Esophagus muscularis mucosa (tissue), 4 donors: ENCODE measurements at regions not wholly inside any gene's neighbourhood (a gene's known extent, or its start where the extent isn't known, plus 50 kb on each side); places are given as distances from the start of the nearest gene placed in this dataset.

Experiments
- DNase-seq: peaks from one replicate; pipeline ENCODE4 v3.0.0-alpha.2; 2017; ENCODE audit errors: extremely low spot score
- H3K27ac ChIP-seq, 4 donors: fragments of 200-600 bp; sonication (generic); replicated peaks in 1 of 4; 1 replicate in 3 of 4; 2 replicates in 1 of 4; pipeline ENCODE4 v1.5.1; 2016 to 2019; ENCODE audit warnings: mild to moderate bottlenecking in 1 of 4
- H3K27me3 ChIP-seq, 4 donors: fragments of 200-600 bp; sonication (generic); one replicate each; pipeline versions ENCODE4 v1.5.1 to v1.6.0; 2016 to 2019
- H3K36me3 ChIP-seq, 4 donors: fragments of 200-600 bp; sonication (generic); one replicate each; pipeline ENCODE4 v1.5.1; 2016 to 2019
- H3K4me1 ChIP-seq, 4 donors: fragments of 200-600 bp; sonication (generic); one replicate each; pipeline ENCODE4 v1.5.1; 2016 to 2019
- H3K4me3 ChIP-seq, 4 donors: fragments of 200-600 bp; sonication (generic); 1 replicate in 2 of 4; 2 replicates in 2 of 4; pipeline ENCODE4 v1.5.1; 2016 to 2019; ENCODE audit warnings: mild to moderate bottlenecking in 4 of 4, moderate library complexity in 1 of 4
- H3K9me3 ChIP-seq, 4 donors: fragments of 200-600 bp; sonication (generic); 1 replicate in 3 of 4; 2 replicates in 1 of 4; pipeline ENCODE4 v1.5.1; 2016 to 2019
- CTCF ChIP-seq, 3 experiments: fragments of 200-600 bp in 2 of 3; fragments of 450-650 bp in 1 of 3; sonication (generic) in 2 of 3; IDR thresholded peaks; one replicate each; pipeline ENCODE4 v1.5.1; 2017 to 2019; ENCODE audit warnings: antibody characterized with exemption in 3 of 3, mild to moderate bottlenecking in 2 of 3, moderate library complexity in 1 of 3
- EP300 ChIP-seq: sonication (generic); formaldehyde crosslinking; IDR thresholded peaks from one replicate; pipeline ENCODE4 v1.6.1; 2017; ENCODE audit warnings: antibody characterized with exemption
- POLR2A ChIP-seq: fragments of 450-650 bp; IDR thresholded peaks from one replicate; pipeline ENCODE4 v1.6.1; 2017; ENCODE audit warnings: antibody characterized with exemption, moderate library complexity, mild to moderate bottlenecking, low read depth
- POLR2AphosphoS5 ChIP-seq, 2 donors: sonication (generic); formaldehyde crosslinking; IDR thresholded peaks; one replicate each; pipeline ENCODE4 v1.6.1; 2017; ENCODE audit warnings: antibody characterized with exemption in 2 of 2
- WGBS: methylation state at CpG from one replicate; pipeline ENCODE4 v1.1.5; 2018; 5-methylcytosine and 5-hydroxymethylcytosine counted together
- intact Hi-C: fragments of 100-400 bp; cut with DNase I; formaldehyde crosslinking; loops from one replicate; pipeline ENCODE4 v1.15.1; 2023

GRCh38 chr17:69921046-69921445 lies 154.0 kb upstream of the KCNJ16 start:
- WGBS: 83% methylated on average over 1 of the region's 1 CpG
- no peak for TF ChIP-seq POLR2AphosphoS5 (IDR thresholded peaks at IDR 0.05)
- TF ChIP-seq EP300: no peak
- TF ChIP-seq POLR2A: no peak
- no peak for TF ChIP-seq CTCF (IDR thresholded peaks at IDR 0.05)

GRCh38 chr17:69928611-69929010 lies 146.4 kb upstream of the KCNJ16 start:
- Histone ChIP-seq H3K27ac (no peak overlapping the region), H3K36me3 (no peaks in the 10 kb centered on the region), H3K27me3 (no peaks in the 10 kb centered on the region), H3K4me1 (no peaks in the 10 kb centered on the region), H3K4me3 (no peak overlapping the region), H3K9me3 (no peaks in the 10 kb centered on the region)
- TF ChIP-seq EP300: no peak
- TF ChIP-seq POLR2AphosphoS5 (IDR thresholded peaks at IDR 0.05): no peak
- no peak for TF ChIP-seq POLR2A
- TF ChIP-seq CTCF (IDR thresholded peaks at IDR 0.05): no peak
- WGBS: 78% methylated on average over 4 of the region's 4 CpGs
- DNase-seq: no peak
- intact Hi-C loops: no loop called here

More at GRCh38 chr17:69921046-69921445, 154.0 kb upstream of the KCNJ16 start:
- H3K9me3 ChIP-seq: no peaks in the 10 kb centered on the region
- intact Hi-C loops: no loop called here
- no peaks in the 10 kb centered on the region for H3K27me3 ChIP-seq
- H3K4me1 ChIP-seq: no peaks in the 10 kb centered on the region
- H3K36me3 ChIP-seq: no peaks in the 10 kb centered on the region
- H3K27ac ChIP-seq: no peak overlapping the region
- DNase-seq: no peak
- no peak overlapping the region for H3K4me3 ChIP-seq

GRCh38 chr17:69936996-69937395 lies 138.0 kb upstream of the KCNJ16 start:
- no peak for DNase-seq
- intact Hi-C loops: no loop called here
- H3K4me1 ChIP-seq: no peaks in the 10 kb centered on the region
- no peaks in the 10 kb centered on the region for H3K27me3 ChIP-seq
- no peak overlapping the region for H3K4me3 ChIP-seq
- TF ChIP-seq CTCF (IDR thresholded peaks at IDR 0.05) (no peak), POLR2AphosphoS5 (IDR thresholded peaks at IDR 0.05) (no peak), POLR2A (no peak), EP300 (no peak)
- WGBS: 98% methylated on average over 3 of the region's 3 CpGs
- no peak overlapping the region for H3K27ac ChIP-seq
- H3K36me3 ChIP-seq: no peaks in the 10 kb centered on the region
- H3K9me3 ChIP-seq: no peaks in the 10 kb centered on the region

GRCh38 chr17:69943058-69943457 lies 132.0 kb upstream of the KCNJ16 start:
- Histone ChIP-seq H3K9me3 (no peaks in the 10 kb centered on the region), H3K27ac (no peak overlapping the region), H3K36me3 (no peaks in the 10 kb centered on the region), H3K4me1 (peaks cover 10 to 17% (median 13%) of the 10 kb centered on the region in 4 donors), H3K4me3 (no peak overlapping the region), H3K27me3 (no peaks in the 10 kb centered on the region)
- intact Hi-C loops: no loop called here
- DNase-seq: no peak
- TF ChIP-seq POLR2A (no peak), CTCF (IDR thresholded peaks at IDR 0.05) (no peak), POLR2AphosphoS5 (IDR thresholded peaks at IDR 0.05) (no peak), EP300 (no peak)

GRCh38 chr17:69944406-69944805 lies 130.6 kb upstream of the KCNJ16 start:
- Histone ChIP-seq H3K4me3 (no peak overlapping the region), H3K27ac (no peak overlapping the region), H3K36me3 (no peaks in the 10 kb centered on the region), H3K27me3 (no peaks in the 10 kb centered on the region), H3K9me3 (no peaks in the 10 kb centered on the region), H3K4me1 (peaks cover 10 to 17% (median 13%) of the 10 kb centered on the region in 4 donors)
- TF ChIP-seq POLR2AphosphoS5 (IDR thresholded peaks at IDR 0.05): no peak
- TF ChIP-seq CTCF (IDR thresholded peaks at IDR 0.05): no peak
- TF ChIP-seq EP300: no peak
- no peak for TF ChIP-seq POLR2A
- WGBS: 95% methylated on average over 5 of the region's 5 CpGs
- DNase-seq: no peak
- intact Hi-C loops: no loop called here
